NCI-H446 (cell line): ENCODE measurements at regions not wholly inside any gene's neighbourhood (a gene's known extent, or its start where the extent isn't known, plus 50 kb on each side); places are given as distances from the start of the nearest gene placed in this dataset.
A peak's percentile ranks its signal among the peaks of the same experiment; 100 is the strongest.
"Not testable (repeated sequence)": the region's sequence is repeated elsewhere in the genome, so short reads cannot be mapped to it uniquely, and the experiment has no call there.

Source experiments
- DNase-seq, 2 experiments: peaks; one replicate each; lab custom pipeline; 2025; lab: John Stamatoyannopoulos, UW

DNA sequence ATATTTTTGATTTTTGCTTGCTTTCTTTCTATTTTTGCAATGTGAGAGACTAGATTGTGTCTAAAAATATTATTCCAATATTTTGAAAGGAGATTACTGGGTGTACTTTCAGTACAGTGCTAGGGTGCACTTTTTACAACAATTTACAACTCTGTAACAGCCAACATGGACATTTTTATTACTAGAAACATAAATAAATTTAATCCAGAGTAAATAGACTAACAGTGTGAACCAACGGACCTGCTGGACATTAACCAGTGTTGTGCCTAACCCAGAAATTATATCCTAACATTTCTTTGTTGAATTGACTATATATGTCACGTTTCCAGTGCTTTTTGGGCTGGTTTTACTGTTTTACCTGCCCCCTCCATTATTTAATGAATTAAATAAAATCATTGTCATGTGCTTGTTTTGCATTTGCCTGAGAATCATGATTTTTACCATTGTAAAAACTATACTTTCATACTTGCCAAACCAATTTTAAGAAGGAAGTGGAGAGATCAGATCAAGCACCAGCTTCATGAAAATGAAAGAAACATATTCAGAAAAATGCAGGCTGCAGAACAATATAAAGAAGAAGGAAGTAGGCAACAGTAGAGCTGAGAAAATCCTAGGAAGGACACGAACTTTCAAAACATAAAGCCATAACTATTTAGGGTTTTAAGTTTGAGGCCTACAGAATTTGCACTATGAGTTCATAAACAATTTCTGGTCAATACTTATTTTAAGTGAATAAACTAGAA lies 400.8 kb upstream of the PIK3R1 start:
- no peak for DNase-seq

DNA sequence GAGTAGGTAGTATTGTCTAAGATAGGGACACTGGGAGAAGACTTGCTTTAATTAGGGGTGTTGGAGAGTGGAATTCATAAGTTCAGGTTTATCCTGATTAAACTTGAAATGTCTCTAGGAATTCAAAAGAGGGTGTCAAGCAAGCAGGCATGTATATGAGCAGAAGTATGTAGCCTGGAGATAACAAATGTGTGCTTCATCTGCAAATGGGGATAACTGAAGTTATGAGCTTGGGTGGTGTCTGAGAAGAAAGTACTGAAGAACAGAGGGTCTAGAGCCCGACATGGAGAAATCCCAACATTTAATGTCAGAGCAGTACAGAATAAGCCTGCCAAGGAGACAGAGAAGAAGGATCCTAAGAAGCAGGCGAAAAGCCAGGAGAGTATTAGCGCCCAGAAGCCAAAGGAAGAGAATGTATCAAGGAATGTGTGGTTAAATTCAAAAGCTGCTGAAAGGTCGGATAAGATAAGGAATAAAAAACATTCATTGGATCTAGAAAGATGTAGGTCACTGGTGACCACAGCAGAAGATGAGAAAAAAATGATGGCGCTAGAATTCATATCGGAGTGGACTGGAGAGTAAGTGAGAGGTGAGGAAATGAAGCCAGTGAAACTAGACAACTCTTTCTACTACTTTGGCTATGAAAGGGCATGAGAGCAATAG lies 401.5 kb upstream of the PIK3R1 start:
- no peak for DNase-seq

DNA sequence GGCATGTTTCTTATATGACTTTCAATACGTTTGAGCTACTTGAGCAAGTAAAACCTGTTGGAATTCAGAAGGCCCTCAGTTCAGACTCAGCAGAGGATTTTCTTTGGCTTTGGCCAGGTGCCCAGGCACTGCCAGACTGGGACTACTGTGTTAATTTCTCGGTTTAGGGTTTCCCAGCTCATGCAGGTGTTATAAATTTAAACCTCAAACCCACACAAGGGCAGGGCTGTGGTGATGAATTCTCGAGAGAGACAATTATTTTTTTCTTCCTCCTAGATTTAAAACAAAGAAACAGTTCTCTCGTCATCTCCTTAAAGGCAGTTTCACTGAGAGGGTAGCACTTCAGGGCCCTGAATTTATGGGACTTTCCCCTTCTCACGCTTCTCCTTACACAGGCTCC lies 406.0 kb upstream of the PIK3R1 start:
- peak in 1 of 2 experiments; percentile 17 for DNase-seq

GRCh38 chr5:67808340-67808739 lies 407.2 kb upstream of the PIK3R1 start:
- no peak for DNase-seq

- DNase-seq: no peak
Observed at GRCh38 chr5:67807439-67807888, 408.1 kb upstream of the PIK3R1 start.

GRCh38 chr5:67806654-67807438 lies 408.7 kb upstream of the PIK3R1 start:
- no peak for DNase-seq

GRCh38 chr5:67805666-67806348 lies 409.7 kb upstream of the PIK3R1 start:
- no peak for DNase-seq

- no peak for DNase-seq
Observed at GRCh38 chr5:67802766-67803165, 412.8 kb upstream of the PIK3R1 start.

DNA sequence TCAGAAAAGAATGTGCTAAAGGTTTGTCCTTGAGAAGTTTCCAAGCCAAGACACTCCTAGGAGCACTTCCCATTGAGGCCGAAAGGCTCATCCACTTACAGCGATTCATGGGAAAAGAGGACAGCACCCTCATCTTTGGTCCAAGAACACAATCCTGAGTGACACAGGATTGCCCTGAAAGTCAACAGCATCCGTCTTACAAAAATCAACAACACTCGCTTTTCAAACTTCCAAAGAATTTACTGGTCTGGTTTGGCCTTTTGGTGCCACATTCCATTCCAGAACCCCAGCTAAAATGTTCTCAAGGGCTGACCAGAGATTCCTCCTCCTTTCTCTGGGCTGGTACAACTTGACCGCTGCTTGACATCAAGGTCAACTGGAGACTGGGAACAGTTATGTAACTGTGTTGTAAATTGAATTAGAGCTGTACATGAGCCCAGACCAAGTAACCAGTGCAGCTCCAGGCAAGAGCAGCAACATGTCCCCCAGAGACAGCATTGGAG lies 415.8 kb upstream of the PIK3R1 start:
- DNase-seq: no peak

DNA sequence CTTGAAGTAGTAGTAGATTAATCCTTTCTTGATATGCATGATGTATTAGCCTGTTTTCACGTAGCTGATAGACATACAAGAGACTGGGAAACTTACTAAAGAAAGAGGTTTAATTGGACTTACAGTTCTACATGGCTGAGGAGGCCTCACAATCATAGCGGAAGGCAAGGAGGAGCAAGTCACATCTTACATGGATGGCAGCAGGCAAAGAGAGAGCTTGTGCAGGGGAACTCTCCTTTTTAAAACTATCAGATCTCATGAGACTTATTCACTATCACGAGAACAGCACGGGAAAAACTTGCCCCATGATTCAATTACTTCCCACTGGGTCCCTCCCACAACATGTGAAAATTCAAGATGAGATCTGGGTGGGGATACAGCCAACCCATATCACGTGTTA lies 417.1 kb upstream of the PIK3R1 start:
- DNase-seq: not testable (repeated sequence)

DNA sequence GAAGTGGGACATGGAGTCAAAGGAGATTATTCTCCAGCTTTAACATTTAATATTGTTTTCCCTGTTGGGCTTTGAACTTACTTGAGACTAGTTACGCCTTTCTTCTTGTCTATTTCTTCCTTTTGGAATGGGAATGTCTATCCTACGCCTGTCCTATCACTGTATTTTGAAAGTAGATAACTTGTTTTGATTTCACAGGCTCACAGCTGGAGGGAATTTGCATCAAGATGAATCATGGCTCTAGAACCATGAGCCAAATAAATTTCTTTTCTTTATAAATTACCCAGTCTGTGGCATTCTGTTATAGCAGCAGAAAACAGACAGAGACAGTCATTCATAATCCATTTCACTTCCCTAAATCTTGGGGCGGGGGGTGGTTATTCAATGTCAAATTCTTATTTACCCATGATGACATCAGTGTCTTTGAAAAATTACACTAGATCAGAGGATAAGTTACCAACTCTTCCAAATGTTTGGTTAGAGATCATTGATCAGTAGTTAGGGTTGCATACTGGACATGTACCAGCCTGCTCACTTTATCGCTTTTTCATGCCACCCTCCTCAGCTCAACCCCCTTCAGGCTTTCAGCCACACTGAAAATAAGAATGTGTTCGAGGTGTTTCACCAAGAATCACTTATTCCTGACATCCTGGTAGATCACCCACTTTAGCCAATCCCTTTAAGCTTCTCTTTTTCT lies 419.6 kb upstream of the PIK3R1 start:
- no peak for DNase-seq

- DNase-seq: no peak
Observed at GRCh38 chr5:67793966-67794365, 421.6 kb upstream of the PIK3R1 start.

GRCh38 chr5:67793418-67793817 lies 422.1 kb upstream of the PIK3R1 start:
- DNase-seq: no peak

GRCh38 chr5:67792891-67793290 lies 422.7 kb upstream of the PIK3R1 start:
- no peak for DNase-seq

- DNase-seq: no peak
Observed at GRCh38 chr5:67790390-67790789, 425.2 kb upstream of the PIK3R1 start.

GRCh38 chr5:67779893-67780623 lies 435.5 kb upstream of the PIK3R1 start:
- DNase-seq: not testable (repeated sequence)

DNA sequence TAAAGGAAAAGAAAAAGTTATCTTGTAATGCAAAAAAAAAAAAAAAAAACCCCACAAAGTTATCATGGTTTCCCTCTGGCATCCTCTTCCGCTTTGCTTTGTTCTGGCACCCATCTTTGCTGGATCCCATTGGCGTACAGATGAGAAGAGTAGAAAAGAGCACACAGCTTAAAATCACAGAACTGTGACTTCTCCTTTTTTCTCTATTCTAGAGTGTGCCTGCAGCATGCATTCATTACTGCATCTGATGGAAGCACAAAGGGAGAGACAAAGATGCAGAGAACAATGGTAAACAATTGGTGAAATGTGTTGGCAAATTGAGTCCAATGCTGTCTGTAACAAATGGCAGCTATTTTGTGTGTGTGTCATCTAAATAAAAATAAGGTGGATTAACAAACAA lies 440.8 kb upstream of the PIK3R1 start:
- no peak for DNase-seq

- DNase-seq: no peak
Observed at GRCh38 chr5:67774267-67774552, 441.3 kb upstream of the PIK3R1 start.

DNA sequence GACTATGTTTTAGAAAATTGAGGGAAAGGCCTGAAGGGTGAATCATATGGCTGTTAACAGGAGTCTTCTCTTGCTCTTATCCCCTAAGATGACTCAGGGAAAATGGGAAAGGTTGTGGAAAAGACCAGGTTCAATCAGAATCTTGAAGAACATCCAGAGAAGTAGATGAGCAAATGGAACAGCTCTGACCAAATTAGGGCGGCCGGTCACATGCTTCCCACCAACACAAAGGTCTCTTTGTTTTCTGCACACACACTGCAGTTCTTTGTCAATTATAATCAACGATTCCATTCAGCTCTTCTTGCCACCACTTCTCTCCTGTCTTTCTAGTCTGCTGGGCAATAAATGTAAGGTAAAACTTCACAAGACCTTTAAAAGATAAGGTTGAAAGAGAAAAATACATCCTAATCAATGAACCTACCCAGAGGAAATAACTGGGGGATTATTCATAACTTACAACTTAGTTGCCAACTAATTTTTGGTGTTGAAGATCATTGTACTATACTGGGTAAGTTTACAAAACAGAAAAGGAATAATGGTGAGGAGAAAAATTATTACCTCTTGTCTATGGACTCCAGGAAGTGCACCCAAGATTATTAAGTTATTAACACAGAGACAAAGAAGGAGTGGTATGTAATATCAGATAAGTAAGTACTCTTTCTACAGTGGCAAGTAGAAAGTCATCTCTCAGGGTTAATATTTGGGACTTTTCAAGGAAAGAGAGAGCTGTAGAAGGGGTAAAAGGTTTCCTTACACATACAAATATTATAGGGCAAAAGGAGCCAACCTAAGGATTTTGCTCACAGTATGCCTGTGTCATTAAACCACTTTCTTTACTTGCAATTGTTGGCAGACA lies 441.9 kb upstream of the PIK3R1 start:
- DNase-seq: no peak

- no peak for DNase-seq
Observed at GRCh38 chr5:67771791-67772190, 443.8 kb upstream of the PIK3R1 start.
